K562 (cell line): ENCODE measurements at regions not wholly inside any gene's neighbourhood (a gene's known extent, or its start where the extent isn't known, plus 50 kb on each side); places are given as distances from the start of the nearest gene placed in this dataset.

ENCODE experiments used
- ATAC-seq: fragments of 200-7000 bp; cut with Tn5 transposase; 3 replicates; pipeline ENCODE4 v1.9.1; 2020; ENCODE audit warnings: moderate library complexity
- BruUV-seq: library from RNA; stranded (reverse); fragments of 400-500 nt; replicated peaks from 2 replicates; lab custom pipeline; 2021; lab: Mats Ljungman, UMichigan
- CTCF ChIA-PET: fragments of 300-600 bp; formaldehyde crosslinking; extraction: SDS; loops from one replicate; lab custom pipeline; 2021; ENCODE audit warnings: low intra/inter-chr PET ratio; lab: Yijun Ruan, JAX
- POLR2A ChIA-PET: fragments of 300-600, 350-650 bp; sonication (Branson Sonifier 250); formaldehyde crosslinking; extraction: SDS; loops from one replicate; lab custom pipeline; 2021; ENCODE audit warnings: antibody characterized with exemption, inconsistent platforms; lab: Yijun Ruan, JAX
- DNase-seq, 4 experiments: peaks; one replicate each; pipeline versions ENCODE4 v3.0.0 to v3.0.0-alpha.2; 2011 to 2018; ENCODE audit warnings: low spot score in 3 of 4, mixed read lengths in 3 of 4; ENCODE audit errors: extremely low read depth in 1 of 4
- FAIRE-seq: peaks from 2 replicates; lab custom pipeline; 2011; peaks lifted over from hg19 to GRCh38; lab: Jason Lieb, UNC
- H2AFZ ChIP-seq: 2 replicates; pipeline ENCODE4 v1.6.0; 2011; ENCODE audit warnings: low read depth, low read length, control low read depth, inconsistent platforms
- H3K27ac ChIP-seq: fragments of 200-600 bp; 3 replicates; pipeline ENCODE4 v1.8.0; 2011; ENCODE audit warnings: low read depth, mild to moderate bottlenecking, control low read depth, inconsistent platforms, low read length, moderate library complexity, mixed read lengths; ENCODE audit errors: extremely low read depth
- H3K27me3 ChIP-seq, 2 experiments: fragments of 300-600 bp in 1 of 2; 2 replicates in 1 of 2; 3 replicates in 1 of 2; pipeline versions ENCODE4 v1.6.0 to v1.8.0; 2011; ENCODE audit warnings: inconsistent platforms in 2 of 2, low read length in 2 of 2, mild to moderate bottlenecking in 1 of 2, mixed read lengths in 1 of 2, moderate library complexity in 1 of 2; ENCODE audit not compliant: control insufficient read depth in 2 of 2, insufficient read depth in 2 of 2
- H3K36me3 ChIP-seq: fragments of 300-600 bp; 3 replicates; pipeline ENCODE4 v1.8.0; 2011; ENCODE audit warnings: mild to moderate bottlenecking, low read length, inconsistent platforms; ENCODE audit not compliant: control insufficient read depth, insufficient read depth
- H3K4me1 ChIP-seq, 2 experiments: fragments of 200-600 bp in 1 of 2; replicated peaks in 1 of 2; 2 replicates in 1 of 2; 3 replicates in 1 of 2; pipeline versions ENCODE4 v1.5.1 to v1.8.0; 2011; ENCODE audit warnings: inconsistent platforms in 2 of 2, low read length in 2 of 2, mild to moderate bottlenecking in 1 of 2, mixed read lengths in 1 of 2, moderate library complexity in 1 of 2; ENCODE audit not compliant: control insufficient read depth in 2 of 2, insufficient read depth in 2 of 2
- H3K4me2 ChIP-seq: 2 replicates; pipeline ENCODE4 v1.6.1; 2011; ENCODE audit warnings: low read length, control low read depth, inconsistent platforms, mixed read lengths; ENCODE audit not compliant: insufficient read depth
- H3K4me3 ChIP-seq: fragments of 200-600 bp; sonication (generic), shearing (Covaris generic); 2 replicates; pipeline ENCODE4 v1.5.1; 2016; ENCODE audit warnings: control low read depth, inconsistent platforms
- H3K79me2 ChIP-seq: fragments of 200-600 bp; 3 replicates; pipeline ENCODE4 v1.8.0; 2011; ENCODE audit warnings: low read length, inconsistent platforms; ENCODE audit not compliant: control insufficient read depth, insufficient read depth
- H3K9ac ChIP-seq, 2 experiments: 2 replicates each; pipeline versions ENCODE4 v1.6.0 to v1.6.1; 2011; ENCODE audit warnings: low read depth in 2 of 2, low read length in 2 of 2, control low read depth in 1 of 2, inconsistent platforms in 1 of 2, mild to moderate bottlenecking in 1 of 2, mixed read lengths in 1 of 2; ENCODE audit not compliant: insufficient read depth in 1 of 2
- H3K9me1 ChIP-seq: one replicate; pipeline ENCODE4 v1.6.0; 2011; ENCODE audit warnings: inconsistent platforms, mild to moderate bottlenecking, low read length, moderate library complexity; ENCODE audit not compliant: control insufficient read depth, insufficient read depth
- H3K9me3 ChIP-seq: replicated peaks from 2 replicates; pipeline ENCODE4 v1.5.1; 2011; ENCODE audit warnings: low read depth, low read length, inconsistent platforms; ENCODE audit not compliant: control insufficient read depth, insufficient read depth
- H4K20me1 ChIP-seq: replicated peaks from 2 replicates; pipeline ENCODE4 v1.6.1; 2011; ENCODE audit warnings: low read length, inconsistent platforms, mixed read lengths; ENCODE audit not compliant: control insufficient read depth, insufficient read depth
- C11orf30 ChIP-seq: fragments of 450-650 bp; IDR thresholded peaks from 2 replicates; pipeline ENCODE4 v1.6.1; 2016; ENCODE audit warnings: low read depth, mild to moderate bottlenecking
- CXXC5 ChIP-seq: fragments of 250-450 bp; sonication (Bioruptor Pico); IDR thresholded peaks from 2 replicates; pipeline ENCODE4 v1.8.0; 2022; ENCODE audit warnings: inconsistent platforms, mild to moderate bottlenecking, moderate library complexity
- KHSRP ChIP-seq: fragments of 450-650 bp; IDR thresholded peaks from 2 replicates; pipeline ENCODE4 v1.6.1; 2017
- MAFF ChIP-seq: IDR thresholded peaks from 2 replicates; pipeline ENCODE4 v1.6.1; 2012; ENCODE audit warnings: low read length, improper control_type of control experiment
- MAFK ChIP-seq: IDR thresholded peaks from 2 replicates; pipeline ENCODE4 v1.6.1; 2011; ENCODE audit warnings: low read length, improper control_type of control experiment
- SIN3A ChIP-seq, 2 experiments: fragments of 150-350 bp in 1 of 2; IDR thresholded peaks; 2 replicates each; pipeline ENCODE4 v1.6.1; 2011 to 2016; ENCODE audit warnings: borderline replicate concordance in 2 of 2, low read depth in 2 of 2, low read length in 2 of 2, mild to moderate bottlenecking in 2 of 2, moderate library complexity in 2 of 2; ENCODE audit not compliant: control insufficient read depth in 1 of 2
- ZNF316 ChIP-seq: fragments of 450-650 bp; IDR thresholded peaks from 2 replicates; pipeline ENCODE4 v1.6.1; 2016
- WGBS: fragments of 100-300 bp; shearing (Covaris generic); methylation state at CpG from one replicate; pipeline ENCODE4 v1.1.6; 2016; ENCODE audit warnings: low coverage, mixed read lengths; ENCODE audit not compliant: insufficient coverage; ENCODE audit errors: missing lambda C conversion rate; 5-methylcytosine and 5-hydroxymethylcytosine counted together
- in situ Hi-C: fragments of 300-500 bp; cut with MboI; formaldehyde crosslinking; loops from 4 replicates; pipeline ENCODE4 v1.15.0; 2018; ENCODE audit warnings: inconsistent platforms, mixed read lengths
- intact Hi-C: fragments of 100-400 bp; cut with micrococcal nuclease; formaldehyde crosslinking; loops from 2 replicates; pipeline ENCODE4 v1.14.2; 2022

DNA sequence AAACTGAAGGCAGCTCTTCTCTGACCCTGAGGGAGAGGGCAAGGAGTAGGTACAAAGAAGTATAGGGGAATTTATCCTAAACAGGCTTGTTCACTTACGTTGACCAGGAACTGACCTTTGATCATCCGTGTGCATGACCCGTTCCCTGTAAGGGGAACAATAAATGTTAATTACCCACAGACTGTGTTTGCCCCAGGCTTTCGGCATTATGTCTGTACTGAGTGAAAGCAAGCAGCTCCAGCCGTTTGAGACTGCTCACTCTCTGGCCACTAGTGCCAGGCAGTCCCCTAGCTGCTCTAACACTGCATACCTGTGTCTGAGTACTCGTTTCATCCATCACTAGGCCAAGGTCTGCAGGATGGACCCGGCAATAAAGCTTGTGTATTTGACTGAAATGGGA, 1365.3 kb downstream of the NCAM2 start:
- Histone ChIP-seq H3K9ac (no peak overlapping the region), H3K27ac (no peak overlapping the region), H3K36me3 (no peaks in the 10 kb centered on the region), H2AFZ (no peak overlapping the region), H3K4me2 (no peak overlapping the region), H3K4me3 (no peak overlapping the region), H3K9me3 (no peaks in the 10 kb centered on the region), H4K20me1 (no peaks in the 10 kb centered on the region), H3K27me3 (no peaks in the 10 kb centered on the region), H3K9me1 (no peaks in the 10 kb centered on the region), H3K4me1 (no peaks in the 10 kb centered on the region), H3K79me2 (no peaks in the 10 kb centered on the region)
- CTCF ChIA-PET = no interaction called here
- BruUV-seq = no TSS peak
- intact Hi-C loops = no loop called here
- no peak for DNase-seq
- 37% methylated on average over 7 of the region's 7 CpGs for WGBS
- peak; percentile 54 for ATAC-seq
- FAIRE-seq = no peak
- in situ Hi-C loops = no loop called here
- TF ChIP-seq SIN3A (IDR thresholded peaks at IDR 0.05; ENCODE audit: borderline replicate concordance in 2 of 2, control insufficient read depth in 1 of 2, low read depth in 2 of 2, low read length in 2 of 2) = no peak
- POLR2A ChIA-PET = no interaction called here

DNA sequence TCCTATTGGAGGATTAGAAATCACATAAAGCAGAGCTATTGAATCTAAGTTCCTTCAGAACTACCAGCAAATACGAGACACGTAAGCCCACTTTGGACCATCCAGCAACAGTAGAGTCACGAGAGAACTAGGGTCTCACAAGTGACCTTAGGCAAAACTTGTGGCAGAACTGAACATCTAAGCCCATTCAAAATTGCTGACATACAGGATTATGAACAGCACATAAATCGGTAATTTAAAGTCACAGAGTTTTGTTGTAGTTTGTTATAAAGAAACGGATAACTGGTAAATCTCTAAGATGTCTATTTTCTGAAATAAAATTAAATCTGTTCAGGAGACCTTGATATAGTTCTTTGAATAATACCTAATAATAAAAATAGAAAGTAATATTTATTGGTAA, 1366.0 kb downstream of the NCAM2 start:
- intact Hi-C loops = no loop called here
- no peak for FAIRE-seq
- WGBS = 53% methylated on average over 5 of the region's 5 CpGs

More for the DNA sequence above, 1366.0 kb downstream of the NCAM2 start:
- Histone ChIP-seq H3K9me1 (no peaks in the 10 kb centered on the region), H3K4me3 (no peak overlapping the region), H3K27ac (no peak overlapping the region), H3K4me2 (no peak overlapping the region), H3K79me2 (no peaks in the 10 kb centered on the region), H3K9ac (no peak overlapping the region), H3K9me3 (no peaks in the 10 kb centered on the region), H2AFZ (no peak overlapping the region), H4K20me1 (no peaks in the 10 kb centered on the region), H3K36me3 (no peaks in the 10 kb centered on the region), H3K4me1 (no peaks in the 10 kb centered on the region), H3K27me3 (no peaks in the 10 kb centered on the region)
- no TSS peak for BruUV-seq
- in situ Hi-C loops = no loop called here
- TF ChIP-seq ZNF316 = peak; percentile 68
- TF ChIP-seq KHSRP = no peak
- TF ChIP-seq MAFF = peak; percentile 34; the same call in 1 of the 2 replicates
- TF ChIP-seq CXXC5 (CRISPR knock-in tag) = no peak
- TF ChIP-seq C11orf30 = peak; percentile 51; the same call in 1 of the 2 replicates
- TF ChIP-seq MAFK = peak; percentile 50
- ChIA-PET CTCF (no interaction called here), POLR2A (no interaction called here)
- DNase-seq (no peak), ATAC-seq (no peak)
